GM21447 (cell line): ENCODE measurements at regions not wholly inside any gene's neighbourhood (a gene's known extent, or its start where the extent isn't known, plus 50 kb on each side); places are given as distances from the start of the nearest gene placed in this dataset.
"Not testable (repeated sequence)": the region's sequence is repeated elsewhere in the genome, so short reads cannot be mapped to it uniquely, and the experiment has no call there.

Experiments
- ATAC-seq: cut with Tn5 transposase; IDR thresholded peaks from one replicate; pipeline ENCODE4 v1.9.1; 2021; ENCODE audit not compliant: unreplicated experiment

GRCh38 chr4:64737026-64737853 lies 328.0 kb upstream of the TECRL start:
- no peak for ATAC-seq

- ATAC-seq = no peak
These were observed 320.3 kb upstream of the TECRL start for GRCh38 chr4:64729561-64729960.

GRCh38 chr4:64727960-64728359 lies 318.7 kb upstream of the TECRL start:
- no peak for ATAC-seq

GRCh38 chr4:64727391-64727790 lies 318.1 kb upstream of the TECRL start:
- ATAC-seq = not testable (repeated sequence)

GRCh38 chr4:64724689-64725088 lies 315.4 kb upstream of the TECRL start:
- ATAC-seq = no peak

GRCh38 chr4:64721106-64721505 lies 311.9 kb upstream of the TECRL start:
- ATAC-seq = no peak

GRCh38 chr4:64718091-64718490 lies 308.8 kb upstream of the TECRL start:
- no peak for ATAC-seq

GRCh38 chr4:64715741-64716140 lies 306.5 kb upstream of the TECRL start:
- ATAC-seq = no peak

- no peak for ATAC-seq
These were observed 304.1 kb upstream of the TECRL start for GRCh38 chr4:64713256-64713840.

GRCh38 chr4:64712590-64712989 lies 303.3 kb upstream of the TECRL start:
- ATAC-seq = no peak

GRCh38 chr4:64705989-64706388 lies 296.7 kb upstream of the TECRL start:
- ATAC-seq = no peak

GRCh38 chr4:64698171-64698570 lies 288.9 kb upstream of the TECRL start:
- no peak for ATAC-seq

- ATAC-seq = no peak
These were observed 273.7 kb upstream of the TECRL start for GRCh38 chr4:64682946-64683345.

GRCh38 chr4:64682481-64682880 lies 273.2 kb upstream of the TECRL start:
- ATAC-seq = no peak

- ATAC-seq = not testable (repeated sequence)
These were observed 263.9 kb upstream of the TECRL start for GRCh38 chr4:64673121-64673520.

GRCh38 chr4:64670647-64671046 lies 261.4 kb upstream of the TECRL start:
- no peak for ATAC-seq

- ATAC-seq = no peak
These were observed 234.6 kb upstream of the TECRL start for GRCh38 chr4:64643841-64644240.

GRCh38 chr4:64642936-64643335 lies 233.7 kb upstream of the TECRL start:
- no peak for ATAC-seq

GRCh38 chr4:64640402-64640801 lies 231.2 kb upstream of the TECRL start:
- ATAC-seq = not testable (repeated sequence)

- ATAC-seq = no peak
These were observed 216.2 kb upstream of the TECRL start for GRCh38 chr4:64625438-64625837.

- no peak for ATAC-seq
These were observed 208.6 kb upstream of the TECRL start for GRCh38 chr4:64617800-64618199.

GRCh38 chr4:64614276-64614675 lies 205.0 kb upstream of the TECRL start:
- no peak for ATAC-seq

GRCh38 chr4:64613046-64613445 lies 203.8 kb upstream of the TECRL start:
- no peak for ATAC-seq
